NT2/D1 (cell line): ENCODE measurements at regions not wholly inside any gene's neighbourhood (a gene's known extent, or its start where the extent isn't known, plus 50 kb on each side); places are given as distances from the start of the nearest gene placed in this dataset.

Experiments used
- SUZ12 ChIP-seq: IDR thresholded peaks from 2 replicates; pipeline ENCODE4 v1.6.1; 2011; ENCODE audit not compliant: insufficient read length, insufficient read depth; ENCODE audit errors: extremely low read depth
- ZNF274 ChIP-seq: IDR thresholded peaks from 2 replicates; pipeline ENCODE4 v1.6.1; 2011; ENCODE audit warnings: mild to moderate bottlenecking, low read depth, low read length

- TF ChIP-seq ZNF274 (no peak), SUZ12 (no peak)
These were observed 76.6 kb upstream of the HGF start for GRCh38 chr7:81846398-81846797.
